ENCODE measurements at regions not wholly inside any gene's neighbourhood (a gene's known extent, or its start where the extent isn't known, plus 50 kb on each side); places are given as distances from the start of the nearest gene placed in this dataset.

- Histone ChIP-seq H2BK5ac (ENCODE audit: low read depth, low read length, poor library complexity) (no peak overlapping the region), H3K4me2 (ENCODE audit: low read length) (no peak overlapping the region), H2BK12ac (ENCODE audit: low read length) (no peak overlapping the region), H3K23ac (ENCODE audit: low read length) (no peak overlapping the region), H3K79me1 (ENCODE audit: low read length) (no peaks in the 10 kb centered on the region), H3K9me3 (ENCODE audit: insufficient read depth, low read depth, low read length) (peaks cover 29% of the 10 kb centered on the region), H4K12ac (ENCODE audit: low read depth, low read length) (no peak overlapping the region), H3K18ac (ENCODE audit: low read length) (no peak overlapping the region), H2BK120ac (ENCODE audit: insufficient read depth, low read length, poor library complexity) (no peak overlapping the region), H3K27me3 (ENCODE audit: insufficient read depth, low read length) (no peaks in the 10 kb centered on the region), H3K4ac (ENCODE audit: low read depth, low read length) (no peak overlapping the region), H3K9ac (ENCODE audit: low read length) (no peak overlapping the region), H3K4me3 (ENCODE audit: low read depth, low read length) (no peak overlapping the region), H3K4me1 (ENCODE audit: control insufficient read depth in 1 of 2, insufficient read depth in 2 of 2, low read length in 2 of 2) (no peaks in the 10 kb centered on the region), H3K14ac (ENCODE audit: low read length) (no peak overlapping the region), H2AFZ (ENCODE audit: insufficient read depth, low read length, poor library complexity) (no peak overlapping the region), H4K8ac (ENCODE audit: low read depth, low read length) (no peak overlapping the region), H4K91ac (ENCODE audit: low read depth, low read length) (no peak overlapping the region), H3K79me2 (ENCODE audit: control insufficient read depth, insufficient read depth, low read length, poor library complexity) (no peaks in the 10 kb centered on the region), H2AK5ac (ENCODE audit: low read length) (no peak overlapping the region), H3K36me3 (ENCODE audit: control insufficient read depth in 1 of 2, insufficient read depth in 2 of 2, low read length in 2 of 2) (no peaks in the 10 kb centered on the region), H3K27ac (ENCODE audit: low read depth, low read length) (no peak overlapping the region)
- no CpG with 5 or more reads among the region's 3 CpGs for WGBS (ENCODE audit: extremely low coverage, insufficient coverage, insufficient read length)
- DNase-seq: no peak
These were observed 1281.1 kb downstream of the TMEM121 start for GRCh38 chr14:106807493-106807892.

DNA sequence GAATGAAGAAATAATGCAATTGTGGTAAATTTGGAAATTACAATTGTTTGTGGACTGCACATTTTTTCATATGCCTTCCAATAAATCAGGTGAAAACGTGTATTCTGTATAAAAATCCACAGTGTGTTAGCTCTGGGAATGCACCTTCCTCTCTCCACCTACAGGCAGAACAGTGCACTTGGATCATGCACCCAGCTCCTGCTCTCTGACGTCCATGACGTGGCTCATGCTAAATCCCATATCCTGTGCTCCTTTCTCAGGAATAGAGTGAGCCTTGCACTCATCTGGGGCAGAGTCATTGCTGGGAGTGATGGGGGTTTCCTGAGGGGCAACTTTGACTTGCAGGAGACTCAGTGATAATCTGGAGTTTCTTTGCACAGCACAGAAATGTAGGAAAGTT lies 1282.1 kb downstream of the TMEM121 start:
- Histone ChIP-seq H2AFZ (ENCODE audit: insufficient read depth, low read length, poor library complexity) (no peak overlapping the region), H4K8ac (ENCODE audit: low read depth, low read length) (no peak overlapping the region), H3K18ac (ENCODE audit: low read length) (no peak overlapping the region), H2AK5ac (ENCODE audit: low read length) (no peak overlapping the region), H3K79me1 (ENCODE audit: low read length) (no peaks in the 10 kb centered on the region), H3K79me2 (ENCODE audit: control insufficient read depth, insufficient read depth, low read length, poor library complexity) (no peaks in the 10 kb centered on the region), H2BK12ac (ENCODE audit: low read length) (no peak overlapping the region), H4K91ac (ENCODE audit: low read depth, low read length) (no peak overlapping the region), H3K23ac (ENCODE audit: low read length) (no peak overlapping the region), H2BK120ac (ENCODE audit: insufficient read depth, low read length, poor library complexity) (no peak overlapping the region), H3K4ac (ENCODE audit: low read depth, low read length) (no peak overlapping the region), H3K14ac (ENCODE audit: low read length) (no peak overlapping the region), H3K27ac (ENCODE audit: low read depth, low read length) (no peak overlapping the region), H3K27me3 (ENCODE audit: insufficient read depth, low read length) (no peaks in the 10 kb centered on the region), H3K4me3 (ENCODE audit: low read depth, low read length) (no peak overlapping the region), H3K9ac (ENCODE audit: low read length) (no peak overlapping the region), H3K36me3 (ENCODE audit: control insufficient read depth in 1 of 2, insufficient read depth in 2 of 2, low read length in 2 of 2) (no peaks in the 10 kb centered on the region), H4K12ac (ENCODE audit: low read depth, low read length) (no peak overlapping the region), H2BK5ac (ENCODE audit: low read depth, low read length, poor library complexity) (no peak overlapping the region), H3K4me1 (ENCODE audit: control insufficient read depth in 1 of 2, insufficient read depth in 2 of 2, low read length in 2 of 2) (no peaks in the 10 kb centered on the region), H3K4me2 (ENCODE audit: low read length) (no peak overlapping the region), H3K9me3 (ENCODE audit: insufficient read depth, low read depth, low read length) (peaks cover 30% of the 10 kb centered on the region)
- no CpG with 5 or more reads among the region's 3 CpGs for WGBS (ENCODE audit: extremely low coverage, insufficient coverage, insufficient read length)
- DNase-seq: no peak

GRCh38 chr14:106808907-106809306 lies 1282.5 kb downstream of the TMEM121 start:
- Histone ChIP-seq H3K14ac (ENCODE audit: low read length) (no peak overlapping the region), H3K27me3 (ENCODE audit: insufficient read depth, low read length) (no peaks in the 10 kb centered on the region), H3K18ac (ENCODE audit: low read length) (no peak overlapping the region), H3K79me1 (ENCODE audit: low read length) (no peaks in the 10 kb centered on the region), H2BK120ac (ENCODE audit: insufficient read depth, low read length, poor library complexity) (no peak overlapping the region), H3K9me3 (ENCODE audit: insufficient read depth, low read depth, low read length) (peaks cover 34% of the 10 kb centered on the region), H2BK12ac (ENCODE audit: low read length) (no peak overlapping the region), H3K4me3 (ENCODE audit: low read depth, low read length) (no peak overlapping the region), H2BK5ac (ENCODE audit: low read depth, low read length, poor library complexity) (no peak overlapping the region), H4K8ac (ENCODE audit: low read depth, low read length) (no peak overlapping the region), H3K36me3 (ENCODE audit: control insufficient read depth in 1 of 2, insufficient read depth in 2 of 2, low read length in 2 of 2) (no peaks in the 10 kb centered on the region), H2AK5ac (ENCODE audit: low read length) (no peak overlapping the region), H3K9ac (ENCODE audit: low read length) (no peak overlapping the region), H2AFZ (ENCODE audit: insufficient read depth, low read length, poor library complexity) (no peak overlapping the region), H3K4ac (ENCODE audit: low read depth, low read length) (no peak overlapping the region), H3K27ac (ENCODE audit: low read depth, low read length) (no peak overlapping the region), H3K4me1 (ENCODE audit: control insufficient read depth in 1 of 2, insufficient read depth in 2 of 2, low read length in 2 of 2) (no peaks in the 10 kb centered on the region), H4K91ac (ENCODE audit: low read depth, low read length) (no peak overlapping the region), H3K79me2 (ENCODE audit: control insufficient read depth, insufficient read depth, low read length, poor library complexity) (no peaks in the 10 kb centered on the region), H4K12ac (ENCODE audit: low read depth, low read length) (no peak overlapping the region), H3K4me2 (ENCODE audit: low read length) (no peak overlapping the region), H3K23ac (ENCODE audit: low read length) (no peak overlapping the region)
- no peak for DNase-seq
- no CpG with 5 or more reads among the region's 2 CpGs for WGBS (ENCODE audit: extremely low coverage, insufficient coverage, insufficient read length)

DNA sequence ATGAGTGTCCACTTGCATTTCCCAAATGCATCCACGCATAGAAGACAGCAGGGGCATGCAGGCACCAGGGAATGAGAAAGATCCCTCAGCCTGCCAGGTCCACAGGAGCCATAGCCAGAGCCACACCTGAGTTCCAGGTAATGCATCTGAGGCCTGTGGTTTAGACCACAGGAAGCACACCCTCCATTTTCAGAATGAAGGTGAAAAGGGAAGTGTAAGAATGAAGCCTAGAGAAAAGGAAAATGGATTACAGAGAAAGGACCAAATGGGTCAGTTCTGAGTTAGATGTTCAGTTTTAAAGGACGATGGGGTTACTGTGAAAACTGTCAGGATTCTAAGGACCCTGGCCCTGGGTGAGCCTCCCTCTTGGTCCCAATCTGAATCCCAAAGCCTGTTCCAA lies 1283.2 kb downstream of the TMEM121 start:
- H3K4me2 ChIP-seq (ENCODE audit: low read length): no peak overlapping the region
- H3K23ac ChIP-seq (ENCODE audit: low read length): no peak overlapping the region
- WGBS (ENCODE audit: extremely low coverage, insufficient coverage, insufficient read length): no CpG with 5 or more reads among the region's 2 CpGs
- H4K8ac ChIP-seq (ENCODE audit: low read depth, low read length): no peak overlapping the region
- H3K14ac ChIP-seq (ENCODE audit: low read length): no peak overlapping the region
- H3K36me3 ChIP-seq (ENCODE audit: control insufficient read depth in 1 of 2, insufficient read depth in 2 of 2, low read length in 2 of 2): no peaks in the 10 kb centered on the region
- no peak for DNase-seq
- H2AK5ac ChIP-seq (ENCODE audit: low read length): no peak overlapping the region
- H3K9ac ChIP-seq (ENCODE audit: low read length): no peak overlapping the region
- no peak overlapping the region for H3K27ac ChIP-seq (ENCODE audit: low read depth, low read length)
- no peak overlapping the region for H2BK120ac ChIP-seq (ENCODE audit: insufficient read depth, low read length, poor library complexity)
- no peaks in the 10 kb centered on the region for H3K4me1 ChIP-seq (ENCODE audit: control insufficient read depth in 1 of 2, insufficient read depth in 2 of 2, low read length in 2 of 2)
- H3K4me3 ChIP-seq (ENCODE audit: low read depth, low read length): no peak overlapping the region
- no peak overlapping the region for H3K18ac ChIP-seq (ENCODE audit: low read length)
- H3K4ac ChIP-seq (ENCODE audit: low read depth, low read length): no peak overlapping the region
- no peak overlapping the region for H2AFZ ChIP-seq (ENCODE audit: insufficient read depth, low read length, poor library complexity)
- peaks cover 34% of the 10 kb centered on the region for H3K9me3 ChIP-seq (ENCODE audit: insufficient read depth, low read depth, low read length)
- H2BK5ac ChIP-seq (ENCODE audit: low read depth, low read length, poor library complexity): no peak overlapping the region
- H4K12ac ChIP-seq (ENCODE audit: low read depth, low read length): no peak overlapping the region
- no peak overlapping the region for H2BK12ac ChIP-seq (ENCODE audit: low read length)
- H3K27me3 ChIP-seq (ENCODE audit: insufficient read depth, low read length): no peaks in the 10 kb centered on the region
- H3K79me1 ChIP-seq (ENCODE audit: low read length): no peaks in the 10 kb centered on the region
- H4K91ac ChIP-seq (ENCODE audit: low read depth, low read length): no peak overlapping the region
- no peaks in the 10 kb centered on the region for H3K79me2 ChIP-seq (ENCODE audit: control insufficient read depth, insufficient read depth, low read length, poor library complexity)
